Keratinocyte (primary cell): ENCODE measurements at regions not wholly inside any gene's neighbourhood (a gene's known extent, or its start where the extent isn't known, plus 50 kb on each side); places are given as distances from the start of the nearest gene placed in this dataset.

Source experiments
- DNase-seq: peaks from one replicate; pipeline ENCODE4 v3.0.0-alpha.2; 2011; ENCODE audit warnings: low read depth, missing footprints, low spot score
- FAIRE-seq: peaks from 2 replicates; lab custom pipeline; 2011; peaks lifted over from hg19 to GRCh38; lab: Jason Lieb, UNC
- H2AFZ ChIP-seq: 2 replicates; pipeline ENCODE4 v1.6.0; 2012; ENCODE audit warnings: low read length, control low read depth, inconsistent platforms; ENCODE audit not compliant: control insufficient read depth
- H3K27ac ChIP-seq: 2 replicates; pipeline ENCODE4 v1.5.1; 2011; ENCODE audit warnings: low read length; ENCODE audit not compliant: control insufficient read depth, insufficient read depth
- H3K27me3 ChIP-seq: 3 replicates; pipeline ENCODE4 v1.6.0; 2011; ENCODE audit warnings: low read length; ENCODE audit not compliant: control insufficient read depth, insufficient read depth; ENCODE audit errors: extremely low read depth
- H3K36me3 ChIP-seq, 2 experiments: 2 replicates in 1 of 2; 3 replicates in 1 of 2; pipeline ENCODE4 v1.5.1; 2011; ENCODE audit warnings: low read length in 2 of 2, mild to moderate bottlenecking in 1 of 2; ENCODE audit not compliant: control insufficient read depth in 2 of 2, insufficient read depth in 2 of 2; ENCODE audit errors: extremely low read depth in 1 of 2
- H3K4me1 ChIP-seq: 3 replicates; pipeline ENCODE4 v1.5.1; 2011; ENCODE audit warnings: low read length; ENCODE audit not compliant: control insufficient read depth, insufficient read depth; ENCODE audit errors: extremely low read depth
- H3K4me2 ChIP-seq: 3 replicates; pipeline ENCODE4 v1.6.0; 2011; ENCODE audit warnings: low read depth, low read length; ENCODE audit not compliant: control insufficient read depth, insufficient read depth; ENCODE audit errors: extremely low read depth
- H3K4me3 ChIP-seq, 3 experiments: fragments of 200-600 bp in 1 of 3; sonication (generic) in 1 of 3; 2 replicates in 2 of 3; 3 replicates in 1 of 3; pipeline ENCODE4 v1.5.1; 2011 to 2016; ENCODE audit warnings: low read length in 3 of 3, mild to moderate bottlenecking in 3 of 3, control low read depth in 2 of 3, inconsistent platforms in 1 of 3, low read depth in 1 of 3, mixed read lengths in 1 of 3, mixed run types in 1 of 3, moderate library complexity in 1 of 3; ENCODE audit not compliant: control insufficient read depth in 2 of 3, insufficient read depth in 2 of 3; ENCODE audit errors: extremely low read depth in 1 of 3
- H3K79me2 ChIP-seq: 2 replicates; pipeline ENCODE4 v1.6.0; 2012; ENCODE audit warnings: low read length; ENCODE audit not compliant: control insufficient read depth, insufficient read depth
- H3K9ac ChIP-seq: 3 replicates; pipeline ENCODE4 v1.6.0; 2011; ENCODE audit warnings: low read length; ENCODE audit not compliant: control insufficient read depth, insufficient read depth; ENCODE audit errors: extremely low read depth
- H3K9me1 ChIP-seq: 3 replicates; pipeline ENCODE4 v1.6.0; 2011; ENCODE audit warnings: low read length; ENCODE audit not compliant: control insufficient read depth, insufficient read depth; ENCODE audit errors: extremely low read depth
- H3K9me3 ChIP-seq: 2 replicates; pipeline ENCODE4 v1.5.1; 2012; ENCODE audit warnings: low read depth, low read length; ENCODE audit not compliant: control insufficient read depth
- H4K20me1 ChIP-seq: 3 replicates; pipeline ENCODE4 v1.6.0; 2011; ENCODE audit warnings: low read length; ENCODE audit not compliant: control insufficient read depth, insufficient read depth; ENCODE audit errors: extremely low read depth
- EZH2 ChIP-seq: IDR thresholded peaks from one replicate; pipeline ENCODE4 v1.6.1; 2012; ENCODE audit warnings: inconsistent platforms, mild to moderate bottlenecking, low read length, moderate library complexity
- dilution Hi-C: fragments of 300-500 bp; cut with MboI; formaldehyde crosslinking; loops from one replicate; pipeline ENCODE4 v1.7.0; 2020; ENCODE audit warnings: low sequenced_read_pairs; ENCODE audit not compliant: extremely low pct_ligation_motif_present
- TF ChIP-seq, protein P1 (sequence below), 3 experiments: IDR thresholded peaks in 1 of 3; conservative IDR thresholded peaks in 1 of 3; optimal IDR thresholded peaks in 1 of 3; 2 replicates in 2 of 3; 3 replicates in 1 of 3; pipeline versions ENCODE3 to v1.5.1; 2011; ENCODE audit warnings: low read length in 3 of 3, mild to moderate bottlenecking in 3 of 3, moderate library complexity in 2 of 3, control low read depth in 1 of 3, inconsistent platforms in 1 of 3; ENCODE audit not compliant: insufficient read depth in 2 of 3; ENCODE audit errors: extremely low read depth in 1 of 3

DNA sequence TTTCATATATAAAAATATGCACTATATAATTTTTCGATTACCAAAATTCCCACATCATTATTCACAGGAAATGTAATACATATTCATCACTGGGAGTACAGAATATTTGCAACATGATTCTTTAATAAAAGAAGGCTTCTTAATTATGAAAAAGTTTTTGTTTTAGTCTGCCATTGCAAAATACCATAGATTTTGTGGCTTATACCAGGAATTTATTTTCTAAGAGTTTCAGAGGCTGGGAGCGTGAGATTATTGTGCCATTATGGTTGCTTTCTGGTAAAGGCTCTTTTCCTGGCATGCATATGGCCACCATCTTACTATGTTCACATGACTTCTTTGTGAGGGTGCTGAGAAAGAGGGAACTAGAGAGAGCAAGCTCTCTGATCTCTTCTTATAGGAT, 306.9 kb upstream of the ADGRB3 start:
- Histone ChIP-seq H4K20me1 (no peaks in the 10 kb centered on the region), H3K4me3 (no peak overlapping the region)
- no peak for FAIRE-seq

DNA sequence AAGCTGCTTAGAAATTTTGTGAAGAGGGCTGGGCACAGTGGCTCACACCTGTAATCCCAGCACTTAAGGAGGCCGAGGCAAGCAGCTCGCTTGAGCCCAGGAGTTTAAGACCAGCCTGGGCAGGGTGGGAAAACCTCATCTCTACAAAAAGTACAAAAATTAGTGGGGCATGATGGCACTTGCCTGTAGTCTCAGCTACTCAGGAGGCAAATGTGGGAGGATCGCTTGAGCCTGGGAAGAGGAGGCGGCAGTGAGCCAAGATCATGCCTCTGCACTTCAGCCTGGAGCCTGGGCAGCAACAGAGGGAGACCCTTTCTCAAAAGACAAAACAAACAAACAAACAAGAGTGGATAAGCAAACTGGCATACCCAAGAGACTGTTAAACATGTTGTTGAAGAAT, 308.3 kb upstream of the ADGRB3 start:
- Histone ChIP-seq H2AFZ (no peak overlapping the region), H3K9me3 (no peaks in the 10 kb centered on the region), H4K20me1 (no peaks in the 10 kb centered on the region), H3K36me3 (no peaks in the 10 kb centered on the region), H3K27me3 (no peaks in the 10 kb centered on the region), H3K4me3 (no peak overlapping the region), H3K27ac (no peak overlapping the region), H3K9ac (no peak overlapping the region), H3K79me2 (no peaks in the 10 kb centered on the region), H3K9me1 (no peaks in the 10 kb centered on the region), H3K4me1 (no peaks in the 10 kb centered on the region), H3K4me2 (no peak overlapping the region)
- FAIRE-seq: no peak
- DNase-seq: no peak
- dilution Hi-C loops: no loop called here
- TF ChIP-seq EZH2: no peak
- TF ChIP-seq, protein P1, sequence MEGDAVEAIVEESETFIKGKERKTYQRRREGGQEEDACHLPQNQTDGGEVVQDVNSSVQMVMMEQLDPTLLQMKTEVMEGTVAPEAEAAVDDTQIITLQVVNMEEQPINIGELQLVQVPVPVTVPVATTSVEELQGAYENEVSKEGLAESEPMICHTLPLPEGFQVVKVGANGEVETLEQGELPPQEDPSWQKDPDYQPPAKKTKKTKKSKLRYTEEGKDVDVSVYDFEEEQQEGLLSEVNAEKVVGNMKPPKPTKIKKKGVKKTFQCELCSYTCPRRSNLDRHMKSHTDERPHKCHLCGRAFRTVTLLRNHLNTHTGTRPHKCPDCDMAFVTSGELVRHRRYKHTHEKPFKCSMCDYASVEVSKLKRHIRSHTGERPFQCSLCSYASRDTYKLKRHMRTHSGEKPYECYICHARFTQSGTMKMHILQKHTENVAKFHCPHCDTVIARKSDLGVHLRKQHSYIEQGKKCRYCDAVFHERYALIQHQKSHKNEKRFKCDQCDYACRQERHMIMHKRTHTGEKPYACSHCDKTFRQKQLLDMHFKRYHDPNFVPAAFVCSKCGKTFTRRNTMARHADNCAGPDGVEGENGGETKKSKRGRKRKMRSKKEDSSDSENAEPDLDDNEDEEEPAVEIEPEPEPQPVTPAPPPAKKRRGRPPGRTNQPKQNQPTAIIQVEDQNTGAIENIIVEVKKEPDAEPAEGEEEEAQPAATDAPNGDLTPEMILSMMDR (optimal IDR thresholded peaks at IDR 0.05 in 1 of 3, IDR thresholded peaks at IDR 0.05 in 1 of 3, conservative IDR thresholded peaks at IDR 0.05 in 1 of 3; ENCODE audit: extremely low read depth in 1 of 3, insufficient read depth in 2 of 3, low read length in 3 of 3): no peak

More for the DNA sequence above, 306.9 kb upstream of the ADGRB3 start:
- no peak overlapping the region for H3K9ac ChIP-seq
- H3K79me2 ChIP-seq: no peaks in the 10 kb centered on the region
- H2AFZ ChIP-seq: no peak overlapping the region
- H3K27ac ChIP-seq: no peak overlapping the region
- TF ChIP-seq, protein P1 (optimal IDR thresholded peaks at IDR 0.05 in 1 of 3, IDR thresholded peaks at IDR 0.05 in 1 of 3, conservative IDR thresholded peaks at IDR 0.05 in 1 of 3; ENCODE audit: extremely low read depth in 1 of 3, insufficient read depth in 2 of 3, low read length in 3 of 3): no peak
- TF ChIP-seq EZH2: no peak
- H3K27me3 ChIP-seq: no peaks in the 10 kb centered on the region
- dilution Hi-C loops: no loop called here
- no peak overlapping the region for H3K4me2 ChIP-seq
- H3K9me3 ChIP-seq: no peaks in the 10 kb centered on the region
- H3K9me1 ChIP-seq: no peaks in the 10 kb centered on the region
- no peak for DNase-seq
- no peaks in the 10 kb centered on the region for H3K4me1 ChIP-seq
- no peaks in the 10 kb centered on the region for H3K36me3 ChIP-seq
